ENCODE measurements at regions not wholly inside any gene's neighbourhood (a gene's known extent, or its start where the extent isn't known, plus 50 kb on each side); places are given as distances from the start of the nearest gene placed in this dataset.

DNA sequence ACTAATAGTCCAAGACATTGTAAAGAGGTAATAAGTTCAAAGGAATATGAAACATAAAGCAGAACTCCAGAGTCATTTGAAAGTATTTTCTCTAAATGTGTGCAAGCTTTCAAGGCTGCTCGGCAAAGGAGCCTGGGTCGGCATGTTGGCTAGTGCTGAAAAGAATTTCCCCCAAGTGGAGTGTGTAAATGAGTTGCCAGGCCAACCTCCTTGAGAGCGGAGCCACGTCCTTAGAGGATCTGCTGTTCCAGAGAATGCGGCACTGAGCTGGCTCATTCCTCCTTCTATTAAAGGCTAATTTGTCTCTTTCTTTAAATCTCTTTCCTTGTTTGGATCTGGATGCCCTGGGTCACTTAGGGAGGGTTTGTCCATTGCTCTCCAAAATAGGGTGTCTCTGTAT is 127.5 kb downstream of the RDH14 start:
- no peak for TF ChIP-seq POLR2A (IDR thresholded peaks at IDR 0.05)
- TF ChIP-seq, protein P1, sequence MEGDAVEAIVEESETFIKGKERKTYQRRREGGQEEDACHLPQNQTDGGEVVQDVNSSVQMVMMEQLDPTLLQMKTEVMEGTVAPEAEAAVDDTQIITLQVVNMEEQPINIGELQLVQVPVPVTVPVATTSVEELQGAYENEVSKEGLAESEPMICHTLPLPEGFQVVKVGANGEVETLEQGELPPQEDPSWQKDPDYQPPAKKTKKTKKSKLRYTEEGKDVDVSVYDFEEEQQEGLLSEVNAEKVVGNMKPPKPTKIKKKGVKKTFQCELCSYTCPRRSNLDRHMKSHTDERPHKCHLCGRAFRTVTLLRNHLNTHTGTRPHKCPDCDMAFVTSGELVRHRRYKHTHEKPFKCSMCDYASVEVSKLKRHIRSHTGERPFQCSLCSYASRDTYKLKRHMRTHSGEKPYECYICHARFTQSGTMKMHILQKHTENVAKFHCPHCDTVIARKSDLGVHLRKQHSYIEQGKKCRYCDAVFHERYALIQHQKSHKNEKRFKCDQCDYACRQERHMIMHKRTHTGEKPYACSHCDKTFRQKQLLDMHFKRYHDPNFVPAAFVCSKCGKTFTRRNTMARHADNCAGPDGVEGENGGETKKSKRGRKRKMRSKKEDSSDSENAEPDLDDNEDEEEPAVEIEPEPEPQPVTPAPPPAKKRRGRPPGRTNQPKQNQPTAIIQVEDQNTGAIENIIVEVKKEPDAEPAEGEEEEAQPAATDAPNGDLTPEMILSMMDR (IDR thresholded peaks at IDR 0.05): no peak
